Astrocyte (in vitro differentiated cells and primary cell): ENCODE measurements at regions not wholly inside any gene's neighbourhood (a gene's known extent, or its start where the extent isn't known, plus 50 kb on each side); places are given as distances from the start of the nearest gene placed in this dataset.

ENCODE experiments used
- DNase-seq: peaks from one replicate; pipeline ENCODE4 v3.0.0-alpha.2; 2010; ENCODE audit warnings: low read depth
- FAIRE-seq: peaks from 2 replicates; lab custom pipeline; 2011; peaks lifted over from hg19 to GRCh38; lab: Jason Lieb, UNC
- H2AFZ ChIP-seq: 2 replicates; pipeline ENCODE4 v1.6.0; 2012; ENCODE audit warnings: low read depth, low read length, inconsistent platforms
- H3K27ac ChIP-seq: 2 replicates; pipeline ENCODE4 v1.5.1; 2011; ENCODE audit warnings: low read depth, low read length, inconsistent platforms
- H3K27me3 ChIP-seq: 2 replicates; pipeline ENCODE4 v1.6.0; 2011; ENCODE audit warnings: low read length, inconsistent platforms; ENCODE audit not compliant: insufficient read depth
- H3K36me3 ChIP-seq: 2 replicates; pipeline ENCODE4 v1.5.1; 2011; ENCODE audit warnings: low read length, inconsistent platforms; ENCODE audit not compliant: insufficient read depth
- H3K4me1 ChIP-seq: 2 replicates; pipeline ENCODE4 v1.5.1; 2011; ENCODE audit warnings: low read length, inconsistent platforms; ENCODE audit not compliant: insufficient read depth
- H3K4me2 ChIP-seq: 2 replicates; pipeline ENCODE4 v1.6.0; 2012; ENCODE audit warnings: low read length, inconsistent platforms
- H3K4me3 ChIP-seq: 2 replicates; pipeline ENCODE4 v1.5.1; 2011; ENCODE audit warnings: low read depth, mild to moderate bottlenecking, low read length, inconsistent platforms; ENCODE audit not compliant: insufficient read depth
- H3K79me2 ChIP-seq: 2 replicates; pipeline ENCODE4 v1.6.0; 2012; ENCODE audit warnings: mild to moderate bottlenecking, low read length, inconsistent platforms; ENCODE audit not compliant: insufficient read depth
- H3K9ac ChIP-seq: 2 replicates; pipeline ENCODE4 v1.6.0; 2012; ENCODE audit warnings: mild to moderate bottlenecking, low read length, inconsistent platforms
- H3K9me3 ChIP-seq: 2 replicates; pipeline ENCODE4 v1.5.1; 2012; ENCODE audit warnings: low read depth, mild to moderate bottlenecking, low read length, inconsistent platforms; ENCODE audit not compliant: insufficient read depth
- H4K20me1 ChIP-seq: 2 replicates; pipeline ENCODE4 v1.6.0; 2012; ENCODE audit warnings: low read length, inconsistent platforms; ENCODE audit not compliant: insufficient read depth
- H3K27ac Mint-ChIP-seq: one replicate; pipeline ENCODE4 v1.8.0; 2021; ENCODE audit warnings: mild to moderate bottlenecking, mixed read lengths; ENCODE audit not compliant: unreplicated experiment
- H3K27me3 Mint-ChIP-seq: one replicate; pipeline ENCODE4 v1.8.0; 2021; ENCODE audit warnings: low read depth, mixed read lengths; ENCODE audit not compliant: unreplicated experiment
- H3K36me3 Mint-ChIP-seq: one replicate; pipeline ENCODE4 v1.8.0; 2021; ENCODE audit warnings: low read depth, mixed read lengths; ENCODE audit not compliant: unreplicated experiment
- H3K4me1 Mint-ChIP-seq: one replicate; pipeline ENCODE4 v1.8.0; 2021; ENCODE audit warnings: low read depth, mixed read lengths; ENCODE audit not compliant: unreplicated experiment
- H3K4me3 Mint-ChIP-seq: one replicate; pipeline ENCODE4 v1.8.0; 2021; ENCODE audit warnings: mild to moderate bottlenecking, moderate library complexity, mixed read lengths; ENCODE audit not compliant: unreplicated experiment
- H3K9me3 Mint-ChIP-seq: one replicate; pipeline ENCODE4 v1.8.0; 2021; ENCODE audit warnings: mild to moderate bottlenecking, mixed read lengths; ENCODE audit not compliant: unreplicated experiment
- EZH2 ChIP-seq: IDR thresholded peaks from 2 replicates; pipeline ENCODE4 v1.6.1; 2012; ENCODE audit warnings: mild to moderate bottlenecking, low read length, inconsistent platforms; ENCODE audit not compliant: insufficient read depth
- TF ChIP-seq, protein P1 (sequence below): IDR thresholded peaks from 2 replicates; pipeline ENCODE4 v1.5.1; 2011; ENCODE audit warnings: low read depth, mild to moderate bottlenecking, inconsistent platforms, low read length, moderate library complexity; ENCODE audit not compliant: insufficient read depth

DNA sequence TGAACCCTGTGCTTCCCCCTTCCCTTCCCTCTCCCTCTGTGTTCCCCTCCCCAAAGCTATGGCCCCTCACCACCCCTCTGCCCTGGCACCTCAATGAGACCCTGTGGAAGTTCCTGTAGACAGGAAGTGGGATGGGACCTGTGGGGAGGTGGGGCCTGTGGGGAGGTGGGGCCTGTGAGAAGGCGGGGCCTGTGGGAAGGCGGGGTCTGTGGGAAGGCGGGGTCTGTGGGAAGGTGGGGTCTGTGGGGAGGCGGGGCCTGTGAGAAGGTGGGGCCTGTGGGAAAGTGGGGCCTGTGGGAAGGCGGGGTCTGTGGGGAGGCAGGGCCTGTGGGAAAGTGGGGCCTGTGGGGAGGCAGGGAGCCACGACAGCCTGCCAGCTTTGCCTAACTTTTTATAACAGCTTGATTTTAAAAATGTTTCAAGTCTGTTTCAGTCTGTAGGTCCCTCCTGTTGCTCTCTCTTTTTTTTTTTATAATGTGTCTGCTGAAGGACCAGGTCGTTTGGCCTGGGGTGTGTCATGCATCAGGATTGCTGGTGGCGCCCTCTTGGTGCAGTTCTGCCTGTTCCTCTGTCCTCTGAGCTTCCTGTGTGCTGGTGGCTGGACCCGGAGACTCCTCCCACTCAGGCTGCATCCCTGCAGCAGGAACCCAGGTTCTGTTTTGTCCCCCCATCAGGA, 70.5 kb upstream of the SLCO4A1 start:
- H3K36me3 ChIP-seq: no peaks in the 10 kb centered on the region
- H3K4me2 ChIP-seq: no peak overlapping the region
- H3K79me2 ChIP-seq: no peaks in the 10 kb centered on the region
- no peaks in the 10 kb centered on the region for H3K36me3 Mint-ChIP-seq
- H3K27me3 ChIP-seq: peaks cover 5% of the 10 kb centered on the region
- H2AFZ ChIP-seq: no peak overlapping the region
- FAIRE-seq (no peak), DNase-seq (no peak)
- no peak overlapping the region for H3K27ac ChIP-seq
- H3K4me1 Mint-ChIP-seq: no peaks in the 10 kb centered on the region
- TF ChIP-seq, protein P1, sequence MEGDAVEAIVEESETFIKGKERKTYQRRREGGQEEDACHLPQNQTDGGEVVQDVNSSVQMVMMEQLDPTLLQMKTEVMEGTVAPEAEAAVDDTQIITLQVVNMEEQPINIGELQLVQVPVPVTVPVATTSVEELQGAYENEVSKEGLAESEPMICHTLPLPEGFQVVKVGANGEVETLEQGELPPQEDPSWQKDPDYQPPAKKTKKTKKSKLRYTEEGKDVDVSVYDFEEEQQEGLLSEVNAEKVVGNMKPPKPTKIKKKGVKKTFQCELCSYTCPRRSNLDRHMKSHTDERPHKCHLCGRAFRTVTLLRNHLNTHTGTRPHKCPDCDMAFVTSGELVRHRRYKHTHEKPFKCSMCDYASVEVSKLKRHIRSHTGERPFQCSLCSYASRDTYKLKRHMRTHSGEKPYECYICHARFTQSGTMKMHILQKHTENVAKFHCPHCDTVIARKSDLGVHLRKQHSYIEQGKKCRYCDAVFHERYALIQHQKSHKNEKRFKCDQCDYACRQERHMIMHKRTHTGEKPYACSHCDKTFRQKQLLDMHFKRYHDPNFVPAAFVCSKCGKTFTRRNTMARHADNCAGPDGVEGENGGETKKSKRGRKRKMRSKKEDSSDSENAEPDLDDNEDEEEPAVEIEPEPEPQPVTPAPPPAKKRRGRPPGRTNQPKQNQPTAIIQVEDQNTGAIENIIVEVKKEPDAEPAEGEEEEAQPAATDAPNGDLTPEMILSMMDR: no peak
- H4K20me1 ChIP-seq: no peaks in the 10 kb centered on the region
- no peak overlapping the region for H3K27ac Mint-ChIP-seq
- H3K4me1 ChIP-seq: no peaks in the 10 kb centered on the region
- no peak overlapping the region for H3K4me3 ChIP-seq
- H3K9ac ChIP-seq: no peak overlapping the region
- no peaks in the 10 kb centered on the region for H3K9me3 ChIP-seq
- peaks cover 2% of the 10 kb centered on the region for H3K9me3 Mint-ChIP-seq
- H3K4me3 Mint-ChIP-seq: no peak overlapping the region
- H3K27me3 Mint-ChIP-seq: peaks cover 68% of the 10 kb centered on the region

DNA sequence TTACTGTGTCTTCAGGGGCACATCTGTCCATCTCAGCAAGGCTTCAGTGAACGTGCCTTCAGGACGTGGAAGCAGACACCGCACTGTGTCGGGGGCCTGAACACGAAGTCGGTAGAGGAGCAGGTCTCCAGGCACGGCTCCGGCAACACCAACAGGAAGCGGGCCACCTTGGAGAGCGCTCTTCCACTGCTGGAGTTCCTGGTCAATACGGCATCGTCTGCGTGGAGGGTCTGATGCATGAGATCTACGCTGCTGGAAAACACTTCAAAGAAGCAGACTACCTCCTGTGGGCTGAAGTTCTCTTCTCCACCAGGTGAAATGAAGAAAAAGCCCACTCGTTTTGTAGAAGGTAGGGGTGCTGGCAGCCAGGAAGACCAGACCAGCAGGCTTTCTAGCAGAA, 69.3 kb upstream of the SLCO4A1 start:
- no peaks in the 10 kb centered on the region for H3K36me3 Mint-ChIP-seq
- no peaks in the 10 kb centered on the region for H3K4me1 ChIP-seq
- no peak overlapping the region for H3K4me2 ChIP-seq
- H3K4me3 Mint-ChIP-seq: no peak overlapping the region
- H4K20me1 ChIP-seq: no peaks in the 10 kb centered on the region
- H3K27ac ChIP-seq: no peak overlapping the region
- H3K79me2 ChIP-seq: no peaks in the 10 kb centered on the region
- H3K9me3 Mint-ChIP-seq: peaks cover 2% of the 10 kb centered on the region
- no peak overlapping the region for H2AFZ ChIP-seq
- TF ChIP-seq EZH2: no peak
- TF ChIP-seq, protein P1: no peak
- H3K36me3 ChIP-seq: no peaks in the 10 kb centered on the region
- peaks cover 67% of the 10 kb centered on the region for H3K27me3 Mint-ChIP-seq
- DNase-seq: no peak
- no peak for FAIRE-seq
- peaks cover 5% of the 10 kb centered on the region for H3K27me3 ChIP-seq
- H3K9me3 ChIP-seq: no peaks in the 10 kb centered on the region
- H3K9ac ChIP-seq: no peak overlapping the region
- H3K4me3 ChIP-seq: no peak overlapping the region
- no peak overlapping the region for H3K27ac Mint-ChIP-seq
- H3K4me1 Mint-ChIP-seq: no peaks in the 10 kb centered on the region

DNA sequence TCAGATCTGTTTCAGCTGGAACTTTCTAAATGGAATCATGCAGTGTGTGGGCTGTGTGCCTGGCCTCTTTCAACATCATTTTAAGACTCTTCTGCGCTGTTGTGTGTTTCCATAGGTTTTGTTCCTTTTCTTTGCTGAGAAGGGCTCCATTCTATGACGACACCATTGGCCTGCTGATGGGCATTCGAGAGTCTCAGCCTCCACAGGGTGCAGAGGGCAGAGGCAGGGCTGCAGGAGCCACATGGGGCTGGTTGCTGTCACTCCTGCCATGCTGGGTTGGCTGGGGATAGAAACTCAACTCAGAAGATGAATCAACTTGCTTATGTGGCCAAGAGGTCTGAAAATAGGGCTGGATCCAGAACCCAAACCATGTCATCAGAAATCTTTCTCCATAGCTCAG, 68.5 kb upstream of the SLCO4A1 start:
- H2AFZ ChIP-seq: no peak overlapping the region
- H3K27me3 ChIP-seq: peaks cover 5% of the 10 kb centered on the region
- no peak overlapping the region for H3K4me3 ChIP-seq
- no peak for TF ChIP-seq EZH2
- TF ChIP-seq, protein P1: no peak
- H3K4me1 ChIP-seq: no peaks in the 10 kb centered on the region
- Mint-ChIP-seq H3K27me3 (peaks cover 66% of the 10 kb centered on the region), H3K9me3 (peaks cover 2% of the 10 kb centered on the region), H3K27ac (no peak overlapping the region), H3K36me3 (no peaks in the 10 kb centered on the region), H3K4me1 (no peaks in the 10 kb centered on the region), H3K4me3 (no peak overlapping the region)
- H3K79me2 ChIP-seq: no peaks in the 10 kb centered on the region
- H3K4me2 ChIP-seq: no peak overlapping the region
- no peaks in the 10 kb centered on the region for H3K9me3 ChIP-seq
- H4K20me1 ChIP-seq: peaks cover 1% of the 10 kb centered on the region
- FAIRE-seq (no peak), DNase-seq (no peak)
- no peak overlapping the region for H3K27ac ChIP-seq
- no peaks in the 10 kb centered on the region for H3K36me3 ChIP-seq
- no peak overlapping the region for H3K9ac ChIP-seq
